HG03439 (cell line): ENCODE measurements at regions not wholly inside any gene's neighbourhood (a gene's known extent, or its start where the extent isn't known, plus 50 kb on each side); places are given as distances from the start of the nearest gene placed in this dataset.
"Not testable (repeated sequence)": the region's sequence is repeated elsewhere in the genome, so short reads cannot be mapped to it uniquely, and the experiment has no call there.

Experiments
- ATAC-seq: cut with Tn5 transposase; IDR thresholded peaks from one replicate; pipeline ENCODE4 v1.9.1; 2021; ENCODE audit warnings: mild to moderate bottlenecking, moderate library complexity; ENCODE audit not compliant: unreplicated experiment

GRCh38 chr14:53748691-53749090, 207.9 kb downstream of the BMP4 start:
- no peak for ATAC-seq

GRCh38 chr14:53744857-53745256, 211.8 kb downstream of the BMP4 start:
- ATAC-seq, result no peak

GRCh38 chr14:53743371-53743770, 213.3 kb downstream of the BMP4 start:
- ATAC-seq, result no peak

- ATAC-seq, result no peak
These were observed 214.4 kb downstream of the BMP4 start for GRCh38 chr14:53742233-53742620.

GRCh38 chr14:53741479-53742232, 215.0 kb downstream of the BMP4 start:
- ATAC-seq, result no peak

GRCh38 chr14:53740570-53740969, 216.1 kb downstream of the BMP4 start:
- ATAC-seq, result no peak

- ATAC-seq, result no peak
These were observed 220.7 kb downstream of the BMP4 start for GRCh38 chr14:53735916-53736315.

DNA sequence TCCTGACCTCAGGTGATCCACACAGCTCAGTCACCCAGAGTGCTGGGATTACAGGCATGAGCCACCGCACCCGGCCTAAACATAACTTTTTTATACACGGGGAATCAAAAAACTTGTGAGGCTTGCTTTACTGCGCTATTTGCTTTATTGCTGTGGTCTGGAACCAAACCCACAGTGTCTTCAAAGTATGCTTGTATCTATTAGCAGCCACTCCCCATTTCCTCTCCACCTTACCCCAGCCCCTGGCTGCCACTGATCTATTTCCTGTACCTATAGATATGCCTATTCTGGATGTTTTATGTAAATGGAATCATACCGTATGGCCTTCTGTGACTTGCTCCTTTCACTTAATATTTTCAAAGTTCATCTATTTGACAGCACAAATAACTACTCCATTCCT, 233.4 kb downstream of the BMP4 start:
- no peak for ATAC-seq

- no peak for ATAC-seq
These were observed 237.1 kb downstream of the BMP4 start for GRCh38 chr14:53719536-53719935.

DNA sequence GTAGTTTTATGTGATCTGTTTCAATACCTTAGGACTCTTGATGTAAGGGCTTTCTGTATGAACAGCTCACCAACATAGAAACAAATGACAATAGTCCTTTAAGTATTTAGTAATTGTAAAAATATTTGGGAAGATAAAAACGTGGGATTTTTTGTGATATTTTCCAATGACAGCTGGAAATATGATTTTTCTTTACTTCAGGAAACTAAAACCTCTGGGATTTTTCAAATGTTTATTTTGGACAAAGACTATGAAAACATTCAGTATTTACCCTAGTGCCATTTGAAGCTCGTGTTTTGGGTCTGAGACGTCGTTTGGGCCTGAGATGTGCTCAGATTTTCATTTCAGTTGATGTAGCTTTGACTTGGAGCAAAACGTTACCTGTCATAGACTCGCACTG, 240.0 kb downstream of the BMP4 start:
- ATAC-seq, result no peak

GRCh38 chr14:53715193-53715721, 241.4 kb downstream of the BMP4 start:
- no peak for ATAC-seq

DNA sequence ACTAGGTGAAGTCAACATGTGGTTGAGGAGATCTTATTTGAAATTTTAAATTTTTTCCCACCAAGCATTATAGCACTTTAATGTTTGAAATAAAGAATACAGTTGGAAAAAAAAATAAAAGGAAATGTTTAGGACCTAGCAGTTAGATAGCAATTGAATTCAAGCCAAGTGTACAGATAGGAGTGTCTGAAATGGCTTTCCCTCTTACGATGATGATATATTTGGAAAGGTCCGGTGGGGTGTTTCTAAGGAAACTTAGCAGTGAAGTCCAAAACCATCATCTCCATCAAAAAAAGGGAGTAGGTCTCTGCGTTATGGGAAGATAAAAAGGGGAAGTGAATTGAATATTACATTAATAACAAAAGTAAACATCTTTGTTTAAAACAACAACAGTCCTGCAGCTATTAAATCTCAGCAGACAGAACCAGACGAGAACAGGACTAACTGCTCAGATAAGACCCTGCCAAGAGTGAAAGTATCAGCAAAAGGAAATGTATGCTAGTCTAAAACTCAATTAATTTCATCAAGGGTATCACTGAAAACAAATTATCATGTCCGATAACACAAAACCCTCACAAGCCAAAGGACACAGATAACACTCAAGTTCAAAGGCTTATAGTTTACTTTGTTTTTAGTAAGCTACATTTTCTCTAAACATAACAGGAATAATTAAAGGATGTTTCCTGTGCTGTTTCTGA, 242.0 kb downstream of the BMP4 start:
- ATAC-seq, result no peak

DNA sequence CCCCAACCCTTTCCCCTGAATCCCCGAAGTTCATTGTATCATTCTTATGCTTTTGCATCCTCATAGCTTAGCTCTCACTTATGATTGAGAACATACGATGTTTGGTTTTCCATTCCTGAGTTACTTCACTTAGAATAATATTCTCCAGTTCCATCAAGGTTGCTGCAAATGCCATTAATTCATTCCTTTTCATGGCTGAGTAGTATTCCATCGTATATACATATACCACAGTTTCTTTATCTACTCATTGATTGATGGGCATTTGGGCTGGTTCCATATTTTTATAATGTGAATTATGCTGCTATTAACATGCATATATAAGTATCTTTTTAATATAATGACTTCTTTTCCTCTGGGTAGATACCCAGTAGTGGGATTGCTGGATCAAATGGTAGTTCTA, 243.7 kb downstream of the BMP4 start:
- ATAC-seq, result not testable (repeated sequence)

GRCh38 chr14:53711205-53711604, 245.4 kb downstream of the BMP4 start:
- ATAC-seq, result no peak

DNA sequence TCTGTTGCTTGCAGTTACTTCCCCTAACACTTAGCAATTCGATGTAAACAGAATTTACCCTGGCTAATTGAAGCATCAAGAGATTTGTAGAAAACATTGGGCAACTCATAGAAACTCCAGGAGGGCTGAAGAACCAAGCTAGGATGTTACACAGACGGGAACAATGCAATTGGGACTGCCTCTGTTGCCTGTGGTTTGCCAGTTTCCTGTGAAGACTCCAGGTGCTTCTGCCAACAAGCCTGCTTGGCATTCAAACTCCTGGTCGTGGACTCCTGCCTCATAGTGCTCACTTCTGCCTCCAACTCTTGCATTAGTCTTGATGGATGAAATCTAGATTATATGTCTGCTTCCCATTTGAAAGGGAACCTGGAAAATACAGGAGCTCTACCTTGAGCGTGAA, 246.0 kb downstream of the BMP4 start:
- ATAC-seq, result no peak

DNA sequence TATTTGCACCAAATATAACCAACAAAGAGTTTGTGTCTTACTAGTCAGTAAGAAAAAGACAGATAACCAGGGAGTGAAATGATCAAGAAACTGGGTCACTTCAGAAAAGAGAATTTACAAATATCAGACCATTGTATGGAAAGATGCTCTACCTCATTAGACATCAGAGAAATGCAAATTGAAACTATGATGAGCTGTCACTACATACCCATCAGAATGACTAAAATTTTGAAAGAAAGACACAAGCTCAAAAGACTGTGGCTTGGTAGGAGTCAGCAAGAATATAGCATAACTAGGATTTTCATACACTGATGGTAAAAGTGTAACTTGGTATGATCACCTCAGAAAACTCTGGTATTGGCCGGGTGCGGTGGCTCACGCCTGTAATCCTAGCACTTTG, 247.2 kb downstream of the BMP4 start:
- no peak for ATAC-seq

- no peak for ATAC-seq
These were observed 253.2 kb downstream of the BMP4 start for GRCh38 chr14:53703457-53703856.

- no peak for ATAC-seq
These were observed 255.3 kb downstream of the BMP4 start for GRCh38 chr14:53701108-53701875.

DNA sequence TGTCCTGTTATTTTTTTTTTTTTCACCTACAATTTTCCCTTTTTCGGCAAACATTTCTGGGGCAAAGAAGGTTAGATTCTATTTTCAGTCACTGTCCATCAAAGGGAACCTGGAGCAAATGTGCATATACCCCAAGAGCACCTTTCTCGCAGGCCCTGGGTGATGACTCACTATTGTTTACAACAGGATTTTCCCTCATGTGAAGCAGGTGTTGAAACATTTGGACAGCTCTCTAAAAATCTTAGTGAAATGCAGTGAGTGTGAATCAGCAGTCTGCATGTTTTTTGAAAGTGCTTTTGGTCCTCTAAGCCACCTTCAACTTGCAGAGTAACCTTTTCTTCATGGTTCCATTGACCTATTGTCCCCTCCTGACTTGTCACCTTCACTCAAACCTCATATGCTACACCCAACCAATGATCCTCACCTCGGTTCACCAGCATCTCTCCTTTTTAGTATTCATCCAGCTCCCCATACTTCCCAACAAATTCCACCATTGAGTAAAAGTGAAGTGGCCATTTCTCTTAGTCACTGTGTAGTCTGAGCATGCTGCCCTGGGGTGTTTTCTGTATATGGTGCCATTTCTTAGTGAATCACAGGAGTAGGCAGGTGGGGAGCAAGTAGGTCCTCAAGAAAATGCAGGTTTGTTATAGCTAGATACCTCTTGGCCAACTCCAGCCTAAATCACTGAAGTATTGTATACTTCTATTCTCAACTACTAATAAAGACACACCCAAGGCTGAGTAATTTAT, 260.2 kb downstream of the BMP4 start:
- ATAC-seq, result no peak

- ATAC-seq, result no peak
These were observed 260.9 kb downstream of the BMP4 start for GRCh38 chr14:53695692-53696214.

- no peak for ATAC-seq
These were observed 263.7 kb downstream of the BMP4 start for GRCh38 chr14:53692885-53693284.
